WTC11 (cell line): ENCODE measurements at regions not wholly inside any gene's neighbourhood (a gene's known extent, or its start where the extent isn't known, plus 50 kb on each side); places are given as distances from the start of the nearest gene placed in this dataset.

Source experiments
- ATAC-seq: fragments of 200-7000 bp; cut with Tn5 transposase; 2 replicates; pipeline ENCODE4 v1.10.0; 2021; ENCODE audit warnings: mild to moderate bottlenecking, moderate library complexity
- CTCF ChIA-PET: fragments of 300-600 bp; sonication (Branson Sonifier 250); formaldehyde crosslinking; loops from one replicate; lab custom pipeline; 2021; ENCODE audit warnings: antibody characterized with exemption; lab: Charles Lee
- POLR2A ChIA-PET: fragments of 350-600 bp; sonication (Branson Sonifier 250); formaldehyde crosslinking; loops from one replicate; lab custom pipeline; 2021; ENCODE audit warnings: antibody characterized with exemption; lab: Charles Lee
- DNase-seq: peaks from one replicate; pipeline ENCODE4 v3.0.0; 2021; ENCODE audit warnings: low spot score
- H3K27ac Mint-ChIP-seq: 2 replicates; pipeline ENCODE4 v1.8.0; 2021; ENCODE audit warnings: mixed read lengths
- H3K27me3 Mint-ChIP-seq: 2 replicates; pipeline ENCODE4 v1.8.0; 2021; ENCODE audit warnings: low read depth, mild to moderate bottlenecking, moderate library complexity, mixed read lengths
- H3K36me3 Mint-ChIP-seq: 2 replicates; pipeline ENCODE4 v1.8.0; 2021; ENCODE audit warnings: mixed read lengths
- H3K4me1 Mint-ChIP-seq: 2 replicates; pipeline ENCODE4 v1.8.0; 2022; ENCODE audit warnings: mixed read lengths
- H3K4me3 Mint-ChIP-seq: 2 replicates; pipeline ENCODE4 v1.8.0; 2021; ENCODE audit warnings: mild to moderate bottlenecking, moderate library complexity, mixed read lengths
- H3K9me3 Mint-ChIP-seq: 2 replicates; pipeline ENCODE4 v1.8.0; 2021; ENCODE audit warnings: mixed read lengths
- ARID4B ChIP-seq: sonication (generic); formaldehyde crosslinking; IDR thresholded peaks from 2 replicates; pipeline ENCODE4 v1.8.0; 2023; ENCODE audit warnings: missing genetic modification reagents, mild to moderate bottlenecking, borderline replicate concordance
- ATF2 ChIP-seq: sonication (generic); formaldehyde crosslinking; IDR thresholded peaks from 2 replicates; pipeline ENCODE4 v1.8.1; 2022; ENCODE audit warnings: low read depth, missing genetic modification reagents, borderline replicate concordance
- ATF3 ChIP-seq: sonication (generic); formaldehyde crosslinking; conservative IDR thresholded peaks from 2 replicates; pipeline ENCODE4 v1.8.1; 2022; ENCODE audit warnings: mild to moderate bottlenecking, missing genetic modification reagents
- E2F1 ChIP-seq: sonication (generic); formaldehyde crosslinking; IDR thresholded peaks from 2 replicates; pipeline ENCODE4 v1.8.0; 2022; ENCODE audit warnings: mild to moderate bottlenecking, missing genetic modification reagents
- ETV6 ChIP-seq: sonication (generic); formaldehyde crosslinking; IDR thresholded peaks from 2 replicates; pipeline ENCODE4 v1.8.1; 2022; ENCODE audit warnings: mild to moderate bottlenecking, missing genetic modification reagents
- FOXK1 ChIP-seq: sonication (generic); formaldehyde crosslinking; IDR thresholded peaks from 2 replicates; pipeline ENCODE4 v1.8.0; 2022; ENCODE audit warnings: mild to moderate bottlenecking, moderate library complexity, missing genetic modification reagents
- FOXP4 ChIP-seq: sonication (generic); formaldehyde crosslinking; IDR thresholded peaks from 2 replicates; pipeline ENCODE4 v1.8.0; 2022; ENCODE audit warnings: mild to moderate bottlenecking, missing genetic modification reagents
- IRF2 ChIP-seq: sonication (generic); formaldehyde crosslinking; IDR thresholded peaks from 2 replicates; pipeline ENCODE4 v1.8.0; 2022; ENCODE audit warnings: low read depth, missing genetic modification reagents, borderline replicate concordance
- JUN ChIP-seq: sonication (generic); formaldehyde crosslinking; IDR thresholded peaks from 2 replicates; pipeline ENCODE4 v1.8.0; 2023; ENCODE audit warnings: mild to moderate bottlenecking, missing genetic modification reagents
- NFATC4 ChIP-seq: fragments of 250-450 bp; sonication (Bioruptor Pico); IDR thresholded peaks from 2 replicates; pipeline ENCODE4 v1.9.0; 2021; ENCODE audit warnings: mild to moderate bottlenecking
- NFE2L1 ChIP-seq: sonication (generic); formaldehyde crosslinking; IDR thresholded peaks from 2 replicates; pipeline ENCODE4 v1.8.1; 2023; ENCODE audit warnings: missing genetic modification reagents
- NR1H2 ChIP-seq: sonication (generic); formaldehyde crosslinking; IDR thresholded peaks from 2 replicates; pipeline ENCODE4 v1.9.0; 2021; ENCODE audit warnings: mild to moderate bottlenecking, moderate library complexity, missing genetic modification reagents
- NR2C2 ChIP-seq: sonication (generic); formaldehyde crosslinking; IDR thresholded peaks from 2 replicates; pipeline ENCODE4 v1.8.0; 2022; ENCODE audit warnings: mild to moderate bottlenecking, missing genetic modification reagents
- SMAD3 ChIP-seq: sonication (generic); formaldehyde crosslinking; IDR thresholded peaks from 2 replicates; pipeline ENCODE4 v1.8.0; 2022; ENCODE audit warnings: missing genetic modification reagents, mild to moderate bottlenecking, borderline replicate concordance
- TP53 ChIP-seq: sonication (generic); formaldehyde crosslinking; IDR thresholded peaks from 2 replicates; pipeline ENCODE4 v1.8.1; 2023; ENCODE audit warnings: mild to moderate bottlenecking, missing genetic modification reagents
- USF1 ChIP-seq: sonication (generic); formaldehyde crosslinking; IDR thresholded peaks from 2 replicates; pipeline ENCODE4 v1.8.0; 2022; ENCODE audit warnings: mild to moderate bottlenecking, missing genetic modification reagents
- ZNF138 ChIP-seq: sonication (generic); formaldehyde crosslinking; conservative IDR thresholded peaks from 2 replicates; pipeline ENCODE4 v1.8.1; 2022; ENCODE audit warnings: mild to moderate bottlenecking, moderate library complexity, missing genetic modification reagents
- ZNF263 ChIP-seq: sonication (generic); formaldehyde crosslinking; IDR thresholded peaks from 2 replicates; pipeline ENCODE4 v1.8.1; 2022; ENCODE audit warnings: low read depth, mild to moderate bottlenecking, moderate library complexity, missing genetic modification reagents
- ZNF423 ChIP-seq: fragments of 250-450 bp; sonication (Bioruptor Pico); IDR thresholded peaks from 2 replicates; pipeline ENCODE4 v2.1.2; 2022; ENCODE audit warnings: mild to moderate bottlenecking, moderate library complexity

- TF ChIP-seq ATF2 (CRISPR knock-in tag): no peak
- no peak for TF ChIP-seq ARID4B (CRISPR knock-in tag)
- no peak for TF ChIP-seq SMAD3 (CRISPR knock-in tag)
- no peak for TF ChIP-seq NFATC4 (CRISPR knock-in tag)
- TF ChIP-seq FOXK1 (CRISPR knock-in tag): no peak
- TF ChIP-seq NR2C2 (CRISPR knock-in tag): no peak
- TF ChIP-seq FOXP4 (CRISPR knock-in tag): no peak
- TF ChIP-seq, all 79 proteins: peak for 0
Observed at GRCh38 chr5:109561447-109561846, 128.3 kb upstream of the MAN2A1 start (continued).

GRCh38 chr5:109560554-109560953 lies 129.2 kb upstream of the MAN2A1 start:
- no peak for DNase-seq
- TF ChIP-seq ZNF138 (CRISPR knock-in tag): no peak
- no peak for TF ChIP-seq ETV6
- no peak for TF ChIP-seq ZNF263 (CRISPR knock-in tag)
- TF ChIP-seq ATF3: no peak
- no peak for TF ChIP-seq IRF2 (CRISPR knock-in tag)
- TF ChIP-seq, all 79 proteins: peak for 0
- Mint-ChIP-seq H3K4me1 (no peaks in the 10 kb centered on the region), H3K9me3 (no peaks in the 10 kb centered on the region), H3K27me3 (no peaks in the 10 kb centered on the region), H3K4me3 (no peak overlapping the region), H3K36me3 (no peaks in the 10 kb centered on the region), H3K27ac (no peak overlapping the region)
- ATAC-seq: no peak
- POLR2A ChIA-PET: no interaction called here
- CTCF ChIA-PET: no interaction called here

- DNase-seq (no peak), ATAC-seq (no peak)
- ChIA-PET POLR2A (no interaction called here), CTCF (no interaction called here)
- Mint-ChIP-seq H3K4me1 (no peaks in the 10 kb centered on the region), H3K4me3 (no peak overlapping the region), H3K27ac (no peak overlapping the region), H3K9me3 (peaks cover 3% of the 10 kb centered on the region), H3K36me3 (no peaks in the 10 kb centered on the region), H3K27me3 (no peaks in the 10 kb centered on the region)
- TF ChIP-seq NR1H2: no peak
- TF ChIP-seq USF1 (CRISPR knock-in tag): no peak
- no peak for TF ChIP-seq ETV6
- no peak for TF ChIP-seq E2F1
- no peak for TF ChIP-seq TP53 (CRISPR knock-in tag)
- TF ChIP-seq ZNF423: no peak
- TF ChIP-seq NR2C2 (CRISPR knock-in tag): no peak
- no peak for TF ChIP-seq NFE2L1
- no peak for TF ChIP-seq JUN (CRISPR knock-in tag)
Observed at GRCh38 chr5:109558952-109559351, 130.8 kb upstream of the MAN2A1 start.
